Left kidney (tissue), 1 donor: ENCODE measurements at regions not wholly inside any gene's neighbourhood (a gene's known extent, or its start where the extent isn't known, plus 50 kb on each side); places are given as distances from the start of the nearest gene placed in this dataset.

Experiments used
- DNase-seq: peaks from one replicate; pipeline ENCODE4 v3.0.0-alpha.2; 2013

DNA sequence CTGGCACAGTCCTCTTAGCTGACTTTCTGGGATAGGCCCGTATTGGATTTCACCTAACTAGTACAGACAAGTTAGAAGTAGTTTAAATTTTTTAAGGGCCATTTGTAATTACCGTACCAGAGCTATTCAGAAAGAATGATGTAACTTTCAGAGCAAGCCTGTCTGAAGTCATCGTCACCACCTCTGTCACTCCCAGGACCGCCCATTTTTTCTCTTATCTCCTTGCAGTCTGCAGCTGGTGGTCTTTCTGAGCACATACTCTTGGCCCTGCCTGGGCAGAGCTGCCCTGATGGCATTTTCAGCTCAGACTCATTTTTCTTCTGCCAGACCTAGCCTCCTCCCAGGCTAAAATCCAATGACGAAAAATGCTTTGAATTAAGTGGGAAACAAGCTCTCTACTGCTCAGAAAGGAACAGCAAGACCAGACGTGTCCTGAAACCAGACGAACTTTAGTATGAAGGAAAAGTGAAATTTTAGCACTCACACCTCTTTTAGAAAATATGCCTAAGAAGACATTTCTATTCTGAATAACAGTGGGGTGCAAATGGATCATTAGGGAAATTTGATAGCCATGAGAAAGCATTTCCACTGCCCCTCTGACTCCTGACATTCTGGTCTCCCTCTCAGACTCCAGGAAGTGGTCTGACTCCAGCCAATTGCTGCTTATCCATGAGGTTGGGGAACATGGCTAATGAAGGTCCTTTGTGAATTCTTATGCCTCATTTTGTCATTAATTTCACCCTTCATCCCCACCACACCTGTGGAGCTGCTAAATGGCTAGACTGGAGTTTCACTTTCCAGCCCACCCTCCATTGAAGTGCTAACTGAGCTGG is 162.4 kb upstream of the GYPA start:
- no peak for DNase-seq

DNA sequence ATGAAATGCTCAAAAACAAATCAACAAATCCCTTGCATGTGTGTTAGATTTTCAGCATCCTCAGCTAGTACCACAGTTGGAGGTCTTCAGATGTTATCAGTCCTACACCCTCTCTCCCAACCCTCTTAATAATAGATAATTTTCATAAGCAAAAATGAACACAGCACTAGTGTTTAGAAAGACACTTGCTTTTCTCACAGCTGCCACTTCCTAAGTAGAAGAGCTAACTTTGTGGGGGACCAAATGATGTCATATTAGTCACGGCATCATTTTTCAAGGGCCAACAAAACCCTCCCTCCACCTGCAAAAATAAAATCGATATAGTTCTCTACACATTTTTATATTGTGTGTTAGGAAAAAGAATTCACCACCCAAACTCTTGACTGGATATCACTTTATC is 163.5 kb upstream of the GYPA start:
- no peak for DNase-seq

DNA sequence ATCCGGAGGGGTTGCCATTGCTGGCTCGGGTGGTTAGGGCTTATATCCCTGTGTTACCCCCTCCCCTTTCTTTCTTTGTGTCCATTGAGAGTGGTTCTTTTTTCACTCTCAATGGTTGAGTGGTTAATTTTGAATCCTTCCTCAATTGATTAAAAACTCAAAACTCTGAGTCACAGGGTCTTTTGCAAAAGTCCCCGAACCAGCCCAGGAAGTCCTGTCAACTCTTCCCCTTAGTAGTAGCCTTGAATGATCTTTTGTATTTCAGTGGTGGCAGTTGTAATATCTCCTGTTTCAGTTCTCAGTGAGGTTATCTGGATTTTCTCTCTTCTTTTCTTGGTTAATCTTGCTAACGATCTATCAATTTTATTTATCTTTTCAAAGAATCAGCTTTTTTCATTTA is 170.0 kb upstream of the GYPA start:
- no peak for DNase-seq

DNA sequence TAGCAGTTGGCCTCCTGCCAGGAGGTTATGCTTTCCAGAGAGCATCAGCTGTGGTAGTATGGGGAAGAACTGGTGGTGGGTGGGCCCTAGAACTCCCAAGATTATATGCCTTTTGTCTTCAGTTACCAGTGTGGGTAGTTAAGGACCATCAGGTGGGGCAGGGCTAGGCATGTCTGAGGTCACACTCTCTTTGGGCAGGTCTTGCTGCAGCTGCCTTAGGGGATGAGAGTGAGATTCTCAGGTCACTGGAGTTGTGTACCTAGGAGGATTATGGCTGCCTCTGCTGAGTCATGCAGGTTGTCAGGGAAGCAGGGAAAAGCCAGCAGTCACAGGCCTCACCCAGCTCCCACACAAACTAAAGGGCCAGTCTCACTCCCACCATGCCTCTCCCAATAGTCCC is 172.9 kb upstream of the GYPA start:
- no peak for DNase-seq

DNA sequence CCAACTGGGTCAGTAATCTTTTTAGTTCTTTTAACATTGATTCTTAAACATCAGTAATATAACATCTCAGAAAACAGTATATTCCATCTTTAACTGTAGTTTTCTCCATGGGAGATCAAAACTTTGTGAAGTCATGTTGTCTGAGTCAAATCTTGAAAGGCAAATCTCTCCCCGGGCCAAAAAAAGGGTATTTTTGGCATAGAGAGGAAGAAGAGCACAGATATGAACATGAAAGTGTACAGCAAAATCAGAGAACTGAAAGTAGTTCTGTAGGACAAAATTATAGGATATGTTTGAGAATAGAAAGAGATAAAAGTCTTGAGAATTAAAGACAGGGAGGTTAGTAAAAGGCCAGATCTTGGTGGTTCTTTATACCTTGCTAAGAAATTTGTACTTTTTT is 176.4 kb upstream of the GYPA start:
- DNase-seq, result no peak

DNA sequence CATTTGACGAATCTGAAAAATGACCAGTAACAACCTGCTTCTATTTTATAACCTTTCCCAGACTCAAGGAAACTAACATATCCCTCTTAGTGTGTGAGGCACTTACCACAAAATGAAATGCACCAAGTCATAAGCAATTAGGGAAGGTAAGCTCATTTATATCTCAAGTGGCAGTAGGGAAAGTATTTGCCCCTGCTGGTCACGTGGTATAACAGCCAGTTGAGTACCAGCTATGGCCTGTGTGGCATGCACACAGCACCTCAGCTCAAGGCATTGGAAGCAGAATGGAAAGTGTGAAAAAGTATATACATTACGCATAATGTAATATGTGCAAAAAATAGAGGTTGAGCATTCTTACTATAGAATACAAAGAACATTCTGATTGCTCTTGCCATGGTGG is 178.3 kb upstream of the GYPA start:
- DNase-seq, result no peak

DNA sequence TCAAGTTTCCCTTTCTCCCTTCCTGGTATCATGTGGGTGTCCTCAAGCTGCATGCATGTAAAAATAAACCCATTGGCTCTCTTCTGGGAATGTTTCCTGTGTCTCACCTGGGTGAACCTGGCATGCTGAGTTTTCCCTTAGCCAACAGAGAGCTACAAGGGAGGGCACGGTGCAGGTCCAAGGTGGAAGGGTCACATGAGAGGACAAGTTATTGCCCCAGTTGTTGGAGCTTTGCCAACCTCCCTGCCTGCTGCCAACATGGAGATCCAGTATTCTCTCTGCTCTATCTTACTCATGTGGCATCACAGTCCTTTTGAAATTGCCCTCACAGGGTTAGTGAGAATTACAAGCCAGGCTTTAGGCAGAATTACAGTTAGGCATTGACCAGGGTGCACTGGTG is 196.1 kb upstream of the GYPA start:
- DNase-seq, result no peak

GRCh38 chr4:144338148-144338547 is 197.6 kb upstream of the GYPA start:
- no peak for DNase-seq

DNA sequence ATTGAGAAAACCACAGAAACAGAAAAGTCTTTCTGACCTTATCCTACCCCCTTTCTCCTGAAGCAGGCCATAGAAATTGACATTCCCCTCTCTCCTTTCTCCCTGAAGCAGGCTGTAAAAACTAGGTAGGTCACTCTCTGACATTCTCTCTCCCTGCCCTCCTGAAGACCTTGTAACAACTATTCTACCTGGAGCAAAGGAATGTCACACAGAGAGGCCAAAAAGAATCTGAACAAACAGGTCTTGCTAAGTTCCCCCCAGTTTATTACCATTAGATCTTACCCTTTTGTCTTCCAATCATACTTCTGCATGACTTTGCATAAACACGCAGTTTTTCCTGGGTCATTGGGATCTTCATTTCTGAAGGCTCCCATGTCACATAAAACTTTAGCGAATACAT is 198.3 kb upstream of the GYPA start:
- no peak for DNase-seq

GRCh38 chr4:144340931-144341330 is 200.4 kb upstream of the GYPA start:
- no peak for DNase-seq

GRCh38 chr4:144342949-144343760 is 202.6 kb upstream of the GYPA start:
- DNase-seq, result no peak

DNA sequence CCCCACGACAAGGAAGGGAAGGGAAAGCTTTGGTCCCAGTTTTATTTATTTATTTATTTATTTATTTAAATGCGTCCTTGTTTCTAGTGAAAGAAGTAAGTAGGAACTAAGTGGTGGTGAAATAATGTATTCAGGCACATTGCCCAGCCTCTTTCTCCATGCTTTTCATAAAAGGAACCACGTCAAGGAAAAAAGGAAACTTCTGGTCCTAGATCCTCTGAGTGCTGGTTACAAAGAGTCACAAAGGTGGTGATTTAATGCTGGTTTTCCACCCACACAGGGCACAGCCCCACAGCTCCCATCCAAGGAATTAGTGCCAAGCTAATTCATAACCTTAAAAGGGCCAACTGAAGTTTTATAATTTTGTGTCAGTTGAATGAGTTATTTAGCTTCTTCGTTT is 206.6 kb upstream of the GYPA start:
- DNase-seq, result no peak

DNA sequence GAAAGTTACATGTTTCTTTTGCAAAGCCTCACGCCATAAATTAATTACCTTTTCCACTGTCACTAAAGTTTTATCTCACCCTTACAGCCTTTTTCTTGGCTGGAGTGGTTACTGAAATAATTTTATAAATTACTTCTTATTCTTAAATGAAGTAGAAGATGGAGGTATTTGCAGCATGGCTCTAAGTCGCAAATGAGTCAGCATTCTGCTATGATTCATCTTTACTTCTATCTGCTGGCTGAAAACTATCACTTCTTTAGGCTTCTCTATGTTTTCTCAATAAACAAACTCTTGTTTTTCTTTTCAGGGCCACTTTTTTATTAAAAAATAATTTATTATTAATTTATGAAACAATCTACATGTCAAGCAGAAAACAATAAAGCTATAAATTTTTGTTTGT is 210.2 kb upstream of the GYPA start:
- no peak for DNase-seq

DNA sequence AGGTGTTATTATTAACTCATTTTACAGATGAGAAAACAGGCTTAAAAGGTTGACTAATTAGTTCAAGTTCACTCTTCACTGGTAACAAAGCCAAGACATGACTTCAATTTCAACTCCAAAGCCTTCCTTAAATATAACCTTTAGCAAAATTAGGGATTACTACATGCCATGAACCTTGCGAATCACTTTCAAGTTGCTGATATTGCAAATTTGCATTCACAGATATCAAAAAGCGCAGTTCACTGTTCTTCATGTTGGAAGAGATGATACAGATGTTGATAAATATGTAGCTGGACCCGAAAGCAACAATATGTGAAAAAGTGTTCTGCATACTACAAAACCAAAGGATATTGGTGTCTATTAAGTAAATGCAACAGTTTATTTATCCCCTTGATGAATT is 210.8 kb upstream of the GYPA start:
- no peak for DNase-seq

DNA sequence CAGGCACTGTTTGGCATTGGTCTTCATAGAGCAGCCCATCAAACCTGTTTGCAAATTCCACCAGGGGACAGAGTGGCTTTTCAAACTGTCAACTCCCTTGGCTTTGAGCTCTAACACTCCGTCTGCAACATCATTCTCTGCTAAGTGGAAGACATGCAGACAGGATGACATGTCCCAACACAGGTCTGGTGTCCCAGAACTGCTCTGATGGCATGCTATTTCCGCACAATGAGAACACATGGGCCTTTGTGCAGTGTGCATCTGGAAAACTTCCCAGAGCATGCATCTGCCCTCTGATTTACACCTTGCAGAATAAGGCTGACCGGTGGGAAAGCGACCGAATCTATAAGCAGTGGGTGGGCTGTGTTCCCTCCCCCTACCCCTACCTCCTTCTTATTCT is 212.8 kb upstream of the GYPA start:
- no peak for DNase-seq

GRCh38 chr4:144355811-144356757 is 215.6 kb upstream of the GYPA start:
- peak; percentile 62 for DNase-seq

DNA sequence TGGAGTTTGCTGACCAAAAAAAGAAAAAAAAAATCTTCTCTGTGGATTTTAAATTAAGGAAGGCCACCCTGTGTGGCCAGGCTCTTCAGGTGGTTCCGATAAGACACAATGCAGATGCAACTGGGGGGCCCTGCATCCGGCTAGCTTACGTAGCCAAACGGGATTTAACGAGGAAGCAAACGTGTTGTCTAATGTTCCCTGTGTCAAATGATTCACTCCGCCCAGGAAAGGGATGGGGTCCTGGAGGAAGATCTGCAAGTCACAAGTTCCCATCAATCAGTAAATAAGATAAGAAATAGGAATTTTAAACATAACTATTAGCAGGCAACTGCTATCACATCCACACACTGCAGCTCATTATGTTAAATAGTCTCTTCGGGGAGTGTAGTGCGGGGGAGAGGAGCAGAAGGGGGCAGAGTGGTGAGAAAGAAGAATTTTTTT is 216.4 kb upstream of the GYPA start:
- DNase-seq, result no peak

- DNase-seq, result no peak
Observed at GRCh38 chr4:144357975-144358374, 217.5 kb upstream of the GYPA start.

DNA sequence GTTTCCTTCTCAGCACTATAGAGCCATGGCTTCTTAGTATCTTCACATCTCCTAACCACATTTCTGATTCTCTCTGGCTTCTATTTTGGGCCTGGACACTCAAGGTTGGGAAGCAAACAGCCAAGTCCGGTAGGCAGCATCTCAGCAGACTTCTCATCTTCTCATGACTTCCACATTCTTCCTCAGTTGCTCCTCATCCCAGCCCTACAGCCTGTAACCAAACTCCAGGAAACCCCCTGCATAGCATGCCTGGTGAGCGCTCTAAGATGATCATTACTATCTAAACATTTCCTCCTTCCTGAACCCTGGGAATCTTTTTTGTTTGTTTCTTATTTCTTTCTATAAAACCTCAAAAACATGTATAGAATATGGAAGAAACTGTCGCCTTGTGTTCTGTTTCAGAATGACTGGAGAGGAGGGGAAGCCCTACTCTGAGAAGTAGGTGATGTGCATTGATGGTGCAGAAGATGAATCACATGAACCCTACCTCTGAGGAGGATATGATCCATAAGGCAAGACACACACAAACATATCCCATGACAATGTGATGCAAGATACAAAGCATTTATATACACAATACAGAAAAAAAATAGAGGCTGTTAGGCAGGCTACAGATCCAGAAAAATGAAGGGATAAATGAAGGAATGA is 219.8 kb upstream of the GYPA start:
- no peak for DNase-seq

GRCh38 chr4:144362366-144362765 is 221.8 kb upstream of the GYPA start:
- no peak for DNase-seq

- DNase-seq, result no peak
Observed at GRCh38 chr4:144363890-144364289, 223.4 kb upstream of the GYPA start.

DNA sequence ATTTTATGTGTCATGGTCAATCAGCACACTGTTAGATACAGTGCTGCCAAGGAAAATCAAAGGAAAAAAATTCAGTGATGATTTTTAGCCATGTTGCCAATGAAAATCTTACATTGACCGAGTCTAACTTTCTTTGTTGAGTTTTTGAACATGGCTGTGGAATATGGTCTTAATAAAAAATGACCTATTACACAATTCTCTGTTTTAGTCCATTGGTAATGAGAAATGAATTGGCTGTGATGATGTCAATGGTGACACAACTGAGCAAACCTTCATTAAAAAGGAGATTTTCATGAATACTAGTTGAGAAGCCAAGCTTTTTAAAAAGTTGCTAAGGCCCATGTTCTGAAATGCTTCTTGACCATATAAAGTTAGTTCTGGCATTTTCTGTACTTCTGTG is 225.9 kb upstream of the GYPA start:
- no peak for DNase-seq
